SK-N-SH treated with all-trans-retinoic acid at 6 μM for 48 hours (cell line): ENCODE measurements at regions not wholly inside any gene's neighbourhood (a gene's known extent, or its start where the extent isn't known, plus 50 kb on each side); places are given as distances from the start of the nearest gene placed in this dataset.

Experiments
- ATAC-seq: fragments of 200-7000 bp; cut with Tn5 transposase; 3 replicates; pipeline ENCODE4 v1.9.1; 2020; ENCODE audit warnings: mild to moderate bottlenecking, moderate library complexity
- ARNTL ChIP-seq: fragments of 450-650 bp; formaldehyde crosslinking; IDR thresholded peaks from 2 replicates; pipeline ENCODE4 v1.5.0; 2020; ENCODE audit warnings: low read depth, mild to moderate bottlenecking, moderate library complexity, borderline replicate concordance
- BACH2 ChIP-seq: fragments of 250-450 bp; sonication (Bioruptor Pico); IDR thresholded peaks from 2 replicates; pipeline ENCODE4 v1.9.0; 2021; ENCODE audit warnings: mild to moderate bottlenecking, borderline replicate concordance
- CREB5 ChIP-seq: fragments of 250-450 bp; sonication (Bioruptor Pico); IDR thresholded peaks from 2 replicates; pipeline ENCODE4 v1.5.1; 2020; ENCODE audit warnings: low read depth, mild to moderate bottlenecking, moderate library complexity
- CSDC2 ChIP-seq: fragments of 250-450 bp; sonication (Bioruptor Pico); IDR thresholded peaks from 2 replicates; pipeline ENCODE4 v1.5.0; 2020; ENCODE audit warnings: mild to moderate bottlenecking, moderate library complexity
- ESRRG ChIP-seq: fragments of 250-450 bp; sonication (Bioruptor Pico); IDR thresholded peaks from 2 replicates; pipeline ENCODE4 v1.6.1; 2021; ENCODE audit warnings: mild to moderate bottlenecking
- GLIS3 ChIP-seq: fragments of 250-450 bp; sonication (Bioruptor Pico); IDR thresholded peaks from 2 replicates; pipeline ENCODE4 v1.5.0; 2020; ENCODE audit warnings: mild to moderate bottlenecking, moderate library complexity
- OSR1 ChIP-seq: fragments of 250-450 bp; sonication (Bioruptor Pico); IDR thresholded peaks from 2 replicates; pipeline ENCODE4 v1.8.0; 2022; ENCODE audit warnings: moderate library complexity, mild to moderate bottlenecking, inconsistent platforms
- PATZ1 ChIP-seq: fragments of 250-450 bp; sonication (Bioruptor Pico); IDR thresholded peaks from 2 replicates; pipeline ENCODE4 v1.8.0; 2020; ENCODE audit warnings: mild to moderate bottlenecking, moderate library complexity, borderline replicate concordance
- PPARA ChIP-seq: fragments of 250-450 bp; sonication (Bioruptor Pico); IDR thresholded peaks from 2 replicates; pipeline ENCODE4 v1.5.0; 2020; ENCODE audit warnings: mild to moderate bottlenecking, borderline replicate concordance
- RARB ChIP-seq: fragments of 250-450 bp; sonication (Bioruptor Pico); IDR thresholded peaks from 2 replicates; pipeline ENCODE4 v1.8.0; 2021; ENCODE audit warnings: mild to moderate bottlenecking, moderate library complexity
- TCF4 ChIP-seq: fragments of 250-450 bp; sonication (Bioruptor Pico); IDR thresholded peaks from 2 replicates; pipeline ENCODE4 v1.8.0; 2021; ENCODE audit warnings: mild to moderate bottlenecking, moderate library complexity, borderline replicate concordance
- TSHZ2 ChIP-seq: fragments of 250-450 bp; sonication (Bioruptor Pico); IDR thresholded peaks from 2 replicates; pipeline ENCODE4 v1.5.0; 2020; ENCODE audit warnings: mild to moderate bottlenecking, moderate library complexity
- ZC3H10 ChIP-seq: fragments of 250-450 bp; sonication (Bioruptor Pico); IDR thresholded peaks from 2 replicates; pipeline ENCODE4 v1.5.1; 2021; ENCODE audit warnings: mild to moderate bottlenecking, moderate library complexity
- ZNF70 ChIP-seq: fragments of 450-650 bp; formaldehyde crosslinking; IDR thresholded peaks from 2 replicates; pipeline ENCODE4 v1.5.0; 2020; ENCODE audit warnings: mild to moderate bottlenecking, moderate library complexity
- ZNF8 ChIP-seq: fragments of 450-650 bp; formaldehyde crosslinking; IDR thresholded peaks from 2 replicates; pipeline ENCODE4 v1.5.0; 2020; ENCODE audit warnings: mild to moderate bottlenecking, moderate library complexity
- TF ChIP-seq, protein P1 (sequence below): fragments of 250-450 bp; sonication (Bioruptor Pico); IDR thresholded peaks from 2 replicates; pipeline ENCODE4 v1.5.1; 2021; ENCODE audit warnings: mild to moderate bottlenecking, moderate library complexity
- TF ChIP-seq, protein P2 (sequence below): fragments of 250-450 bp; sonication (Bioruptor Pico); IDR thresholded peaks from 2 replicates; pipeline ENCODE4 v1.8.0; 2021; ENCODE audit warnings: low read depth, mild to moderate bottlenecking, moderate library complexity, borderline replicate concordance

DNA sequence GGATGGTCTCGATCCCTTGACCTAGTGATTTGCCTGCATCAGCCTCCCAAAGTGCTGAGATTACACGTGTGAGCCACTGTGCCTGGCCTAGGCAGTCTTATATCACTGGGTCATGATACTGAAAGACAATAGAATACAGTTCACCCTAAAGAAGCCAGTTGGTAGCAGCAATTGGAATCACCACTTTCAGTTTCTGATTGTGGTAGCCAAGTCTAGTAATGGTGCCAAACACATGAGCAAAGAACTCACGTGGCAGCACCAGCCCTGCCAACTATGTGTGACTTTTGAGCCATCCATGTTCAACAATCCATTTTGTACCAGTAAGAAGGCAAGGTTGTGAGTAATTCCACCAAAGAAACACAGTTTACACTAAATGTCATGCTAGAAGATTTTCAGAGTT is 548.4 kb downstream of the KLHL13 start:
- TF ChIP-seq TCF4 (CRISPR knock-in tag) = no peak
- TF ChIP-seq RARB (CRISPR knock-in tag) = no peak
- no peak for TF ChIP-seq OSR1 (CRISPR knock-in tag)
- TF ChIP-seq PATZ1 = no peak
- TF ChIP-seq ZC3H10 (CRISPR knock-in tag) = no peak
- TF ChIP-seq ARNTL (CRISPR knock-in tag) = no peak
- TF ChIP-seq CSDC2 (CRISPR knock-in tag) = no peak
- TF ChIP-seq, protein P1, sequence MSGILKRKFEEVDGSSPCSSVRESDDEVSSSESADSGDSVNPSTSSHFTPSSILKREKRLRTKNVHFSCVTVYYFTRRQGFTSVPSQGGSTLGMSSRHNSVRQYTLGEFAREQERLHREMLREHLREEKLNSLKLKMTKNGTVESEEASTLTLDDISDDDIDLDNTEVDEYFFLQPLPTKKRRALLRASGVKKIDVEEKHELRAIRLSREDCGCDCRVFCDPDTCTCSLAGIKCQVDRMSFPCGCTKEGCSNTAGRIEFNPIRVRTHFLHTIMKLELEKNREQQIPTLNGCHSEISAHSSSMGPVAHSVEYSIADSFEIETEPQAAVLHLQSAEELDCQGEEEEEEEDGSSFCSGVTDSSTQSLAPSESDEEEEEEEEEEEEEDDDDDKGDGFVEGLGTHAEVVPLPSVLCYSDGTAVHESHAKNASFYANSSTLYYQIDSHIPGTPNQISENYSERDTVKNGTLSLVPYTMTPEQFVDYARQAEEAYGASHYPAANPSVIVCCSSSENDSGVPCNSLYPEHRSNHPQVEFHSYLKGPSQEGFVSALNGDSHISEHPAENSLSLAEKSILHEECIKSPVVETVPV (CRISPR knock-in tag) = no peak
- TF ChIP-seq, protein P2, sequence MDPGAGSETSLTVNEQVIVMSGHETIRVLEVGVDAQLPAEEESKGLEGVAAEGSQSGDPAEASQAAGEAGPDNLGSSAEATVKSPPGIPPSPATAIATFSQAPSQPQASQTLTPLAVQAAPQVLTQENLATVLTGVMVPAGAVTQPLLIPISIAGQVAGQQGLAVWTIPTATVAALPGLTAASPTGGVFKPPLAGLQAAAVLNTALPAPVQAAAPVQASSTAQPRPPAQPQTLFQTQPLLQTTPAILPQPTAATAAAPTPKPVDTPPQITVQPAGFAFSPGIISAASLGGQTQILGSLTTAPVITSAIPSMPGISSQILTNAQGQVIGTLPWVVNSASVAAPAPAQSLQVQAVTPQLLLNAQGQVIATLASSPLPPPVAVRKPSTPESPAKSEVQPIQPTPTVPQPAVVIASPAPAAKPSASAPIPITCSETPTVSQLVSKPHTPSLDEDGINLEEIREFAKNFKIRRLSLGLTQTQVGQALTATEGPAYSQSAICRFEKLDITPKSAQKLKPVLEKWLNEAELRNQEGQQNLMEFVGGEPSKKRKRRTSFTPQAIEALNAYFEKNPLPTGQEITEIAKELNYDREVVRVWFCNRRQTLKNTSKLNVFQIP (CRISPR knock-in tag) = no peak
- no peak for ATAC-seq

DNA sequence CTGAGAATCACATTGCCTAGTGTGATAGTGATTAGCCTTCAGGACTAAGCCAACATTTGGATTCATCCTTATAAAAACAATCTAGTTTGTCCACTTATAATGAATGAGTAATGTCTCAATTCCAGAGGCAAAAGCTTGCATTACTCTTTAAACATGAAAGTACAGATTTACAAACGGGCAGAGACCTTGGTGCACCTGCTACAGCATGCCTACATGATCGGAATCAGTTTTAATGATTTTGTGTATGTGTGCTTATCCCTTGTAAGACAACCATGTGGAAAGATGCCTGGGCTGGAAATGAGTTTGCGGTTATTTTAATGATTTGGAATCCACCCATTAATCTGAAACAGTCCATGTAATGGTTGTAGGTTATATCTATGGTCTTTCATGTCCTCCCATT is 572.7 kb downstream of the KLHL13 start:
- no peak for TF ChIP-seq CREB5 (CRISPR knock-in tag)
- no peak for TF ChIP-seq PPARA (CRISPR knock-in tag)
- ATAC-seq = no peak

- TF ChIP-seq PPARA (CRISPR knock-in tag) = no peak
- TF ChIP-seq RARB (CRISPR knock-in tag) = no peak
- TF ChIP-seq PATZ1 = no peak
- no peak for TF ChIP-seq ARNTL (CRISPR knock-in tag)
- TF ChIP-seq ZC3H10 (CRISPR knock-in tag) = no peak
Observed at GRCh38 chrX:117539090-117539418, 577.6 kb downstream of the KLHL13 start.

DNA sequence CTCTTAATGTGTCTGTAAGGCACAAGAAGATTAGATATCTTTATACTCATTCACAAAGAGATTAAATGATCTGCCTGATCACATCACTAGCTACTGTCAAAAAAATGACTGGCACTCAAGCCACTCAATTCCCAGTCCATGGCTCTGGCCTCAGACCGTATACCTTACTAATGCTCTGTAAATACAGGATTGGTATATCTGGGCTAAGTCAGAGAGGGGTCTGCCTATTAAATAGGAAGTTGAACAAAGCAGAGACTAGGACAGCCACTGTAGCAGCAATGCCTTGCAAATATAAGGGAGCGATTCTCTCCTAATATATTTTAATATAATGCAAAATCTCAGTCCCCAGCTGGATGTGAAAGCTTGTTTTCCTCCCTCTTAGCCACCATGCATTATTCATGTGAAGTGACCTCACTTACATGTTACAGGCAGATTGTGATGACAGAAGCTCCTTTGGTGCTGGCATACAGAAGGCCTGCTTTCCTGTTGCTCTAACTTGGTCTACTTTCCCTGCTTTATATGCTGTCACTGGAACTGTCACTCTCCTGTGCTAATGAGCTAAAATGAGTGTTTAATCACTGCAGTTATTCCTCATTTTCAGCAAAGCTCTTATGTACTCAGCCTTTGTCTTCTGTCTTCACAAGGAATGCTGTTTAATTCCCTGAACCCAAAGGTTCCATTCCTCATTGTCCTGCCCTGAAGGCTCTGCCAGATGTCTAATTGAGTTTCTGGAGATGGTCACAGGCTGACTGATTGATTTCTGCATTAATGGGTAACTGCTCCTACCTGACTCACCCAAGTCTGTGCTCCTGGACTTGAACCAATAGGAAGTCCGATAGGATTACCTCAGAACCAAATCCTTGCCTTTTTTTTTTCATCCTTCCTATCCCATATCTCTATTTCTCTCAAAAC is 578.2 kb downstream of the KLHL13 start:
- TF ChIP-seq ZNF70 (no peak), ESRRG (no peak), ARNTL (CRISPR knock-in tag) (no peak), ZNF8 (no peak), CSDC2 (CRISPR knock-in tag) (no peak), BACH2 (CRISPR knock-in tag) (no peak), TSHZ2 (CRISPR knock-in tag) (no peak), GLIS3 (CRISPR knock-in tag) (no peak), PATZ1 (no peak), OSR1 (CRISPR knock-in tag) (no peak)
- TF ChIP-seq, protein P2 (CRISPR knock-in tag) = no peak
- ATAC-seq = no peak

More at GRCh38 chrX:117539090-117539418, 577.6 kb downstream of the KLHL13 start:
- ATAC-seq = no peak
